ENCODE measurements at regions not wholly inside any gene's neighbourhood (a gene's known extent, or its start where the extent isn't known, plus 50 kb on each side); places are given as distances from the start of the nearest gene placed in this dataset.
"Not testable (repeated sequence)": the region's sequence is repeated elsewhere in the genome, so short reads cannot be mapped to it uniquely, and the experiment has no call there.

DNA sequence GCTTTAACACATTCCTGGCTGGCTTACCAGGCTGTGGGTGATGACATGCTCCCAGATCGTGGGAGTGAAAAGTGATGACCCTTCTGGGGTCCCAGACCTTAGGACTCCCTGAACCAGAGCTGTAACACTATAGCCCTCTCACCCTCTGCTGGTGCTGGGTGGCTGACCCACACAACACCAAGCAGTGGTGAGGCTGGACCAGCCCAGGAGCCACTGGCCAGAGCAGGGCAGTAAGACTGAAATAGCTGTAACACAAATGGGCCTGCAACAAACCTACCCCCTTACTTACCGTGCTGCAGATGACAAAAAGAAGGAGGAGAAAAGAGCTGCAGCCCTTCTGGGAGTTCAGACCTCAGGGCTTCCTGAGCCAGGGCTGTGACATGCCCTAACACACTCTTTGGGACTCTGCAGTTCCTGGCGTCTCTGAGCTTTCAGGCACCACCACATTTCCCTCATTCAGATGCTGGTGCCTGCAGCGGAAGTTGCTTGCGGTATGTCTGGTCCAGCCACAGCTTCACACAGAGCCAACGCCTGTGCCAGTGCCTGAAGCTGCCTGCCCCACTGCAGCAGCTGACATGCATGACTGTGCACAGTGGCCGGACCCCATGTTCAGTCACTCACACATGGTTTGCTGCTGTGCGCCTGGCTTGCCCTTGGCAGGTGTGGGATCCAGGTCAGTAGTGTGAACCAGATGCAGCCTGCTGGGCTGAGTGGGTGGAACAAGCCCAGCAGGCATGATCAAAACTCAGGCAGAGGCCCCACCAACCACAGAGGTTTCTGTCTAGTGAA, 1247.4 kb downstream of the EFNA5 start:
- no peak for DNase-seq (ENCODE audit: low spot score)

DNA sequence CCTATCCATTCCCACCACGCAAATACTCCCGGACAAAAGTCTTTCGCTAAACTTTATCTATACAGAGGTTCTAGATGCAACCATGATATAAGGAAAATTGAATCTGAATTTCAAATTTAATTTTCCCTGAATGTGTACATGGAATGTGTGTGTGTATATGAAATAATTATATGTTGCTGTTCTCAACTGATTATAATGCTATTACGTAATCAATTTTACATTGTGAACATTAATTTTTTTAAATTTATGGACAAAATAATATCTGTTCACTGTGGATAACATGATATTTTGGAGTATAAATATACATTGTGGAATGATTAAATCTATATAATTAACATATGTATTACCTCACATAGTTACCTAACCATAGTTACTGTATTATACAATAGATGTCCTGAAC, 1250.6 kb downstream of the EFNA5 start:
- no peak for DNase-seq (ENCODE audit: low spot score)

DNA sequence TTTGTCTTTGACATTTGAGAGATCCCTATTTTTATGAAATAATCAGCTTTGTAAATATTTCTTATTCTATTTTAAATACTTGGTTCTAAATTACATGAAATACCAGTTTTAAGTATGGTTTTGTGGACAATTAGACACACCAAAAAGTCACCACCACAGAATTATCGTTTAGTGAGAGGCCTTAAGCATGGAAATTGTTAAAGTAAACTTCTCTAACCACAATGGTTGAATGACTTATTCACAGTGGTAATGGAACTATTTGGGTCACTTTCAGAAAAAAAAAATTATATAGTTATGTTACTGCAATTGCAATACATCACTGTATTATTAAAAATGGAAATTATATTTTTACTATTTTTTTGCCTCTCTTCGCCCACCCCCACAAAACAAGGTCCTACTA, 1252.5 kb downstream of the EFNA5 start:
- DNase-seq (ENCODE audit: low spot score) = no peak

DNA sequence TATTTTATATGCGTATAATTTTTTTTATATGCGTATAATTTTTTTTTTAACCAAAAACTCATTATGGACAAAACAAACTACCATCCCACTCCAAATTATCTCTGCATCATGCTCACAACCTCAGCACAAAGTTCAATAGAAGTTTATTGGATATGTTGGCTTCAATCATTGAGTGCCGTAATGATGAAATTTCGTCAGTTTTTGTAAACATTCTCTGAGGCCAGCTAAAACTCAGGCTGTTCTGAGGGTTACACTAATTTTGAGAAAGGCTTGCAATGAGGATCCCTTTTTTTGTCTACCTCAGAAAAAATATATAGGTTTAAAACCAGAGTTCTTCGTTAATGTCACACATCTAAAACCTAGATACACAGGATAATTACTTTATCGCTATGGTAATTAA, 1253.2 kb downstream of the EFNA5 start:
- DNase-seq (ENCODE audit: low spot score) = no peak

DNA sequence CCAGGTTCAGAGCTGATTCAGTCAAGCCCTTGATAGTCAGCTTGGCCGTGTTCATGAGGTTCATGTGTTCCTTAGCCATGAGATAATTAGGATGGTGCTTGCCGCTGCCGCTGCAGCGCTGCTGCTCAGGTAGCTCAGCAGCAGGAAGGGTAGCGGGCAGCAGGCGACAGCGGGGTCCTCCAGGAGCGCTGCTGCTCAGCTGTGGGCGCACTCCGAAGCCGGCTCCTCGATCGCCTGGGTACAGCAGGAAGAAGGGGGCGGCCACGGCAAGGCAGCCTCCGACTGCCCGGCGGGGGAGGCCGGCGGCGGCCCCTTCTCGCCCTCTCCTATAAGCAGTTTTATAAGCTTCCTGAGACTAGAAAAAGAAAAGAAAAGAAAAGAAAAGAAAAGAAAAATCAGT, 1253.6 kb downstream of the EFNA5 start:
- DNase-seq (ENCODE audit: low spot score) = no peak

DNA sequence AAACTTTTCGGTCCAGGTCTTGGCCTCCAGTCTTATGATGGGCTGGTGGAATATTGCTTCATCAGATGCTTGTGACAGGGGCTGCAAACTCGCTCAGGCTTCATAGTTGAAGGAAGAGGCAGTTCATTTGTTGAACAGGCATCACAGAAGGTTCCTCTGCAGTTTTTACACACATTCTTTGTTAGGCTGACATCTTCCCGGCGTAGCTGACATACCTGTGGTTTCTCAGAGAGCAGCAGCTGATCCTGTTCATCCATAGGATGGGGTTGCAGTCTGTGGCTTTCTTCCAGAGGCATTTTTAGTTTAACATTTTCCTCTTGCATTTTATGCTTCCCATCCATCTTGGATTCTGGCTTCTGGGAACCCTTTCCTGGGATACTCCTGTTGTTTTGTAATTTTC, 1255.2 kb downstream of the EFNA5 start:
- DNase-seq (ENCODE audit: low spot score) = no peak

DNA sequence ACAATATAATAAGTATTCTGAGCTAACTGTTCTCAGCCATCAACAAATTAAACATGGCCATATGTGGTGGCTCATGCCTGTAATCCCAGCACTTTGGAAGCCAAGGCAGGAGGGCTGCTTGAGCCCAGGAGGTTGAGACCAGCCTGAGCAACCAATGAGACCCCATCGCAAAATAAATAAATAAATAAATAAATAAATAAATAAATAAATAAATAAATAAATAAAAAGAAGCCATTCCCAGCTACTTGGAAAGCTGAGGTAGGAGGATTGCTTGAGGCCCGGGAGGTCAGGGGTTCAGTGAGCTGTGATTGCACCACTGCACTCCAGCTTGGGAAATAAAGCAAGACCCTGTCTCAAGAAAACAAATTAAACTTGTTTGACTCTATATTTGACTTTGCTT, 1256.4 kb downstream of the EFNA5 start:
- no peak for DNase-seq (ENCODE audit: low spot score)

DNA sequence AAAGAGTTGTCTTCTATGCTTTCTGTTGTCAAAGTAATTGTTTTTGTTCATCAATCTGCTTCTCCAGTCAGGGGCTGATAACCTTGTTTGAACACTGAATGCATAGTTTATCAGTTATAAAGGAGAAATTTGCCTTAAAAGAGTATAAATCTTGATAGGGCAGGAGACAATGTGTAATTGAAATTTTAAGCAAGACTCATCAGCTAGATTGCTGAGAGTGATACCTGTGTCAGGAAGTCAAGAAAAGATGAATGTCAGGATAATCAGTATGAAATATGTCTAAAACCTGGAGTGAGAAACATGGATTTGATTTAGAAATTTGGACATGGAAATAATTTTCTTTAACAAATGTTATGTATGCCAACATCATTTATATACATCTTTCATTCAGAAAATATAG, 1258.1 kb downstream of the EFNA5 start:
- DNase-seq (ENCODE audit: low spot score) = no peak

DNA sequence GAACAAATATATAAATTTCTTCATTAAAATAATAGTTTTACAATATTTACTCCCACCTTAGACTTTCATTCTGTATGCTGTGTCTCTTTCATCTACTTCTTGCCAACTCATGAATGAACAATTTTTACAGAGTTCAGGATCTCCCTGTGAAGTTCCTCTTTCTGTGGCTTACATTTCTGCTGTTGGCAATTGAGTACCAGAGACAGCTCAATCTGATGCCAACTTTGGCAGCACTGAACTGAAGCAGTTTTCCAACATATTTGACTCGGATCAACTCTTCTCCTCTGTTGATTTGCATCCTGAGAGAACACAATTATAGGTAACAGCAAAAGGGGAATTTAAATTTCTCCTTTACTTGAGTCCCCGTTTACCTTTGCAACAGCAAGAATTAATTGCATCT, 1262.2 kb downstream of the EFNA5 start:
- no peak for DNase-seq (ENCODE audit: low spot score)

DNA sequence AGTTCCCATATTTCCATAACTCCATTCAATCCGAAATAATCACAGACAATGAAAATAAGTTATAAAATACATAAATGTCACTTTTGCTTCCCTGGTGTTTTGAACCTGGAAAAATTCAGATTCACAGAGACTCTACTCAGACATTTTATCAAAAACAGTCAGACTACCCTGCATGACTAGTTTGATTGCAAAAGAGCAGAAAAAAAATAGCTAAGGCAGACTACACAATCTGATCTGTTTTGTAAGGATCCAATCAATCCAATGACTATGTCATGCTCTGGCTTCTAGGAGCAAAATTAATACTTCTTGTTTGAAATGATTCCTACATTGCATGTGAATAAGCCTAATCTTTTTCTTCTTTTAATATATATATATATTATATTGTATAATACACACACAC, 1262.6 kb downstream of the EFNA5 start:
- no peak for DNase-seq (ENCODE audit: low spot score)

DNA sequence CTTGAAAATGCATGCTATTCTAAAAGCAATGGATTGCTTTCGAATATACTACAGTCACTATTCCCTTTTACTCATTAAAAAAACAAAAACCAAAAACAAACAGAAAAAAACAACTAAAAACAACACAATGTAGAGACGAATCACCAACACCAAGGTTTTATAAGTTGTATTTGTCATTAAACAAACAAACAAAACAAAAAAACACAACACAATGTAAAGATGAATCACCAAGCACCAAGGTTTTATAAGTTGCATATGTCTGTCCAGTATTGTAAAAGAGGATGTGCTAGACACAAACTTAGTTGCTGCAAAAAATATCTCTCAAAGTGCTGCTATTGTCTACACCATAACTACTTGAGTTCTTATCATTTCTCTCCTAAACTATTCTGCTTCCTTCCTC, 1269.2 kb downstream of the EFNA5 start:
- no peak for DNase-seq (ENCODE audit: low spot score)

DNA sequence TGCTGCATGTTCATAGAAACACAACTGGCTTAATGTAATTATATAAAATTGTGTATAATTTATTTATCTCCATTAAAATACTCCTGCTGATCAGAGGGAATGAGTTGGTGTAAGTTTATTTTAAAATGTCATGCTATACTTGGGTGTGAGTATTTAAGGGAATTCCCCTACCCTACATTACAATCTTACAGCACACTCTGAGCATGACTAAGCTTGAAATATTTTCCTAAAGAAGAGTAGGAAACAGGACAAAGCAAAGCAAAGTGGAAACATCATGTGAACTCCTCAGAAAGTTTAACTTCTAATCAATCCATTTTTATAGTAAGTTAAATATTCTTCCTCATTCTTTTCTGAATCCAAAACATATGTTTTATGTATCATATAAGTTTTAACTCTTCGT, 1271.3 kb downstream of the EFNA5 start:
- no peak for DNase-seq (ENCODE audit: low spot score)

DNA sequence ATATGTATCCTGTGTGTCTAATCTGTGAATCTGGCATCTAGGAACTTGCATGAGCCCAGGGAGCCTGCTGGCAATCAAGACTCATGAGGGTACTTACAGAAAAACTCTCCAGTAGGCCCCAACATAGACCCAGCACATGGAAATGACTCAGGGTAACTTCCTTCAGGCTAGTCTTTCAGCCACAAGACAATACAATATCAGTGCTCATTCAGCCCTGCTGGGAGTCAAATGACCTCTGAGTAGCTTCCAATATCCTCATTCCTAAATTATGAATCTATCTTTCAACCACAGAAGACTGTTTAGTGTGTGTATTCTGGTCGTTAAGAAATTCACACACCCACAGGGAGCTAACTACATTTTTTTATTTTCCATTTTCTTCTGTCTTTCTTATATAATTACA, 1273.0 kb downstream of the EFNA5 start:
- DNase-seq (ENCODE audit: low spot score) = no peak

DNA sequence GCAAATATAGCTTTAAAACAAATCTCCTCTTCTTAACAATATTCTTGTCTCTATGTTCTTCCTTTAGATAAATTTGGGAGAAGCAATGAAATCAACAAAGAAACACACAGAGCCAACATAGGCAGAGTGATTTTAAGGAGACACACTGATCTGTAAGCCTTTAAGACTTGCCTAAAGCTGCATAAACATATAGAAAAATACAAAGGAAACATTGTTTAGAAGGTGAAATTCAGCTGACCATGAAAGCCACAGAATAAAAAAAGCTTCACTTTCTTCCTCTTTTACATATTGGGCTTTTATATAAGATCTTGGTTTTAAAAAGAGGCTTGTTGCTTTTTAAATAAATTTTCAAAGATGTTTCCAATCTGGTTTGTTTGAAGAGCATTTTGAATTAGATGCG, 1277.5 kb downstream of the EFNA5 start:
- DNase-seq (ENCODE audit: low spot score) = no peak

DNA sequence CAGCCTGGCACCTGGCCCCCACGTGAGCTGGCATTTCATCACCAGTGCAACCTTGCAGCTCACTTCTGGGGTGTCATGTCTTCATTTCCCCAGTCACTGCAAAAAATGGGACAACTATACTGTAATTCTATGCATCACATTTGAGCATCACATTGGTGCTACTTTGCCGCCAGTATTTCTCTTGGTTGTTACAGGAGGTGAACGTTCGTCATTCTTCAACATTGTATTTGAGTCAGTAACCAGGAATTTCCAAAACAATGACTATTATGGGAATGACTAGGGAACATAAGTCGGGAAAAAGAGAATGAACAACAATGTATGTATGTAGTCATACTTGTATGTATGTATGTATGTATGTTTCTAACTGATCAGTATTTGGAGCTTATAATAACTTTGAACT, 1278.0 kb downstream of the EFNA5 start:
- DNase-seq (ENCODE audit: low spot score) = no peak

DNA sequence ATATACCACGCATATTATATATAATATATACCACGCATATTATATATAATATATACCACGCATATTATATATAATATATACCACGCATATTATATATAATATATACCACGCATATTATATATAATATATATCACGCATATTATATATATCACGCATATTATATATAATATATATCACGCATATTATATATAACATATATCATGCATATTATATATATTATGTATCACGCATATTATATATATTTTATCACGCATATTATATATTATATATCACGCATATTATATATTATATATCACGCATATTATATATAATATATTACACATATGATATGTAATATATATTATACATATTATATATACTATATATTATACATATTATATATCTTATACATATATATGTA, 1283.0 kb downstream of the EFNA5 start:
- DNase-seq (ENCODE audit: low spot score) = not testable (repeated sequence)

DNA sequence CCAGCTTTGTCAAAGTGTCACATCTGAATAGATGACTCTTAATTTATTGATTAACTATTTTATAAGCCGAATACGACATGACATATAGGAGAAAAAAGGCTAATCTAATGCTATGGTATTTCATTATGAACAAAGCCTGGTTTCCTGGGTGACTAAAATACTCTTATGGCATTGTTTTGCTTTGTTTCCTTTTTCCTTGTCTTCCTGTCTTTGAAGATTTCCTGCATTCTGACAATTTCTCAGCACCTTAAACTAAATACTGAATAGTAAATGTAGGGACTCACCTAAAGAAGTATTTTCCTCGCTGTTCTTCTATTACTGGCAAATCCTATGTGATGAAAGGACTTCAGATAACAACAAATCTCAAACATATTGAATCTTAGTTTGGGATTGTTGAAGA, 1284.5 kb downstream of the EFNA5 start:
- DNase-seq (ENCODE audit: low spot score) = no peak

DNA sequence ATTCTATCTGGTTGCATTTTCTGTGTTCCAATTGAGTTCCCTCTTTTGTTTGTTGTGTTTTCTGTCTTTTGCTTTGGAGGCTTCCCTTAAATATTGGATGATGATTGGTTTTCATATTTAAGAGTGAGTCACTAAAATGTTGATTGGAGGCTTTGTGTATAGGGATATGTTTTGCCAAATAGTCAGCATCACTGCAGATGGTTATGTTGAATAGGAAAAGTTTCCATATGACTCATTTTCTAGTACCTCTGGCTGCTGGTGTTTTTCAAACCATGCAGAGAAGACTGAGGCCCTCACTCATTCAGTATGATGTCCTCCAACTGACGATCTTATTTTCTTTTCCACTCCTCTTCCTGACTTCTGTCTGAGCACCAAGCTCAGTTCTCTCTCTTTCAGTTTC, 1290.0 kb downstream of the EFNA5 start:
- DNase-seq (ENCODE audit: low spot score) = no peak

DNA sequence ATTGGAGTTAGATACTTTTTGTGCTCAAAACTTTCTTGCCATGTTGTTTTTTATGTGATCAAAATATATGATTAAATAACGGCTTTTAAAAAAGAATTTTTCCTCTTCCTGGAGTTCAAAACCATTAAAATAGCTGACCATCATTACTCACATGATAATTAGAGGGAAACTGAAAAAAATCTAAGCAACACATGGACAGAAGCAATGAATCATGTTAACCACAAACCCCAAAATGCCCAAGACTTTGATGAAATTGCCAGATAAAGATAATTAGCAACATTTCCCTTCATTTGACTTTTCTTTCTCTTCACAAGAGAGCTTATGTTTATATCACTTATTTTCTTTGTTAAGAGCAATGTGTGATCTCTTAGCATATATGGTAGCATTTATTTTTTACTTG, 1294.2 kb downstream of the EFNA5 start:
- DNase-seq (ENCODE audit: low spot score) = no peak

DNA sequence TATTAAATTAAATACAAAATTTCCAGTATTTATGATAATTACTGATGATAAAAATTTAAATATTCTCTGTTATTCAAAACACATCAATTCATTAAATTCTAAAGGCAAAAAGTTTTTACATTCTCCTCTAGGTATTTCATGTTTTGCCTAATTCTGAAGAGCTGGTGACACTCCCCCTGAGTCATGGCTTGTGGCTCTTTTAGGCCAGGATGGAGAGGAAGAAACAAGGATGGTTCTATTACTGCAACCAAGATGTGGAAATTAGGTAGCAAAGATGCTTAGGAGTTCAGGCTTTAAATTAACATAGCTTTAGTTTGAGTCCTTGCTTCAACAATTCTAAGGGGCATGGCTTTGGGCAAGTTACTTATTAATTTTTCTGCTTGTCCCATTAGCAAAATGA, 1295.8 kb downstream of the EFNA5 start:
- no peak for DNase-seq (ENCODE audit: low spot score)

DNA sequence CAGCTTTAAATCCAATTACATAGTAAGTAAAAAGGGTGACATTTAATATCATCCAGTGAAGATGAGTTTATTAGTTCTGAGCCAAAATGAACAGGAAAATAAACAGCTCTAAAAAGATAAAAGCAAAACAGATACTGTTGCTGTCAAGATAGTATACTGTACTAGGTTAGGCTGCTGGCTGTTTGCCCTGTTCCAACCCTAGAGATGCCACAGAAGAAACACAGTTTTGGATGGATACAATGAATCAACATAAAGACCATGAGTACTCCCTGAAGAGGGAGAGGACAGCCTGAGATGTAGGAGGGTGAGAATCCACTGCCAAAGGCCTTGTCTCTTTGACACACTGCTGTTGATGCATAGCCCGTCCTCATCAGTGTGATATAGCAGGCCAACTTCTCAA, 1302.7 kb downstream of the EFNA5 start:
- DNase-seq (ENCODE audit: low spot score) = no peak

DNA sequence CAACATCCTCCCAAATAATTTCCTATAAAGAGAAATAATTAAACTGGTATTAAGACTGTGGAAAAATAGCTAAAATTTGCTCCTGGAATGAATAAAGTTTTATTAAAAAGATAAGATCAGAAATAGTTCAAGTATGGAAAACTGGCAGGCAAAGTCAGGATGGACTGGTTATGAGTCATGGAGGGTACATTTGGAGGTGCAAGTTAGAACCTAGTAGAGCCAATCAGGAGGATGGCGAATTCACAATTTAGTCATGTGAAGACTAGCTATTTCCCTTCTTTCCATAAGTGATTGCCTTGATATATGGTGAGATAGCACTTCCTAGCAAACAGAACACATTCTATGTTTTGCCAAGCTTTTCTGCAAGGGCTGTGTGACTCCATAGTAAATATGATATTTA, 1303.5 kb downstream of the EFNA5 start:
- no peak for DNase-seq (ENCODE audit: low spot score)

DNA sequence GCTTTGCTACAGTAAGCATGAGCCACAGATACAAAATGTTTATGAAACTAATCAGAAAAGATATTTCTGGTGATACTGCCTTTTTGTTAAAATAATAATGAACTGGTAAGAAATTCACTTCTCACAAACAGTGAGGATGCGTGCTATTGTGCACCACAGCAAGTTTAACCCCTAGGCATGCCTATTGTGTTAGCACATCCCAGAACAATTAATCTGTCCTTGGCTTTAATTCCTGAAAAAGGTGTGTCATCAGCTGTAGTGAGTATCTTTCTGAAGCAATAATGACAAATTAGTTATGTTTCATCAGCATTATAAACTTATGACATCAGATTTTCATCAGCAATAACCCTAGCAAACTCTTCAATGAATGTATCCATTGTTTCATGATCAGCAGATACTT, 1307.2 kb downstream of the EFNA5 start:
- no peak for DNase-seq (ENCODE audit: low spot score)

DNA sequence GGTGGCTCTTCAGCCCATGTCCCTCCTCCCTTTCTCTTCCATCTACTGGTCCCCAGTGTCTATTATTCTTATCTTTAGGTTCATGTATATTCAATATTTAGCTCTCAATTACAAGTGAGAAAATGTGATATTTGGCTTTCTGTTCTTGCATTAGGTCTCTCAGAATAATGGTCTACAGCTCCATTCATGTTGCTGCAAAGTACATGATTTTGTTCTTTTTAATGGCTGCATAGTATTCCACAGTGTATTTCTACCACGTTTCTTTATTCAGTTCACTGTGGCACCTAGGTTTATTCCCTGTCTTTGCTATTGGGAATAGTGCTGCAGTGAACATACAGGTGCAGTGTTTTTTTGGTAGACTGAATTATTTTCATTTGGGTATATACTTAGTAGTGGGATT, 1308.8 kb downstream of the EFNA5 start:
- no peak for DNase-seq (ENCODE audit: low spot score)

DNA sequence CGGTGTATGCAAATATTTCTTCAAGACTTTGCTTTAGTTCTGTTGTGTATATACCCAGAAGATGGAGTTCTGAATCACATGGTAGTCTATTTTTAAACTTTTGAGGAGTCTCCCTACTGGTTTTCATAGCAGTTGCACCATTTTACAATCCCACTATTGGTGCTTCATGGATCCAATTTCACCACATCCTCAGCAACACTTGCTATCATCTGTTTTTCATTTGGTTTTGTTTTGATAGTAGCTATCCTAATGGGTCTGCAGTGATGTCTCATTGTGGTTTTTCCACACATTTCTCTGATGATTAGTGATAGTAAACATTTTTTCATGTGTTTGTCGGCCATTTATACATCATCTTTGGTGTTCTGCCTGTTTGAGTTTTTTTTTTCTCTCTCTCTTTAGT, 1339.3 kb downstream of the EFNA5 start:
- DNase-seq (ENCODE audit: low spot score) = no peak
